ENCODE measurements at regions not wholly inside any gene's neighbourhood (a gene's known extent, or its start where the extent isn't known, plus 50 kb on each side); places are given as distances from the start of the nearest gene placed in this dataset.

DNA sequence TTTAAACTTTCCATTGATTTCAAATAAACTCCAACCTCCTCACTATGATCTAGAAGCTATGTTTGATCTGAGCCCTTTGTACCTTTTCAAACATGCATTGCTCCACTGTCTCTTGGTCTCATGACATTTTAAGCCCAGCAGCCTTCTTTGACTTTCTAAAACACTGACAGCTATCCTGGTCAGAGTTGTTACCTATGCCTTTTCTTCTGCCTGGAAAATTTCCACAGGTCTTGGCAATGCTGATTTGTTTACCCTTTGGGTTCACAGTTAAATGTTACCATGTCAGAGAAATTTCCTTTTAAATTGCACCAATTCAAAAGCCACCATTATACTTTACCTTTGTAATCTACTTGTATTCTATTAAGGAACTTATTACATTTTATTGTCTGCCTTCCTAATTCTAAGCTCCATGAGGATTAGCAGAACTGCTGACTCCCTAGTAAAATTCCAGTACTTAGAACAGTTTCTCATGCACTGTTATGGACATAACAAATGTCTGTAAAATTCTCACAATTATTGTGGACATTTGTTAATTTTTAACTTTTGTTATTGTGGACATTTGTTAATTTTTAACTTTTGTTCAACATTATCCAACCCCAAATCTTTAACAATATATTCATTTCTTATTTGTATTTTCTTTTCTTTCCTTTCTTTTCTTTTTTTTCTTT lies 1064.4 kb downstream of the NCAM2 start:
- H3K9ac ChIP-seq (ENCODE audit: low read length) = no peak overlapping the region
- DNase-seq (ENCODE audit: low read depth, low spot score) (no peak), ATAC-seq (no peak)
- no peaks in the 10 kb centered on the region for H4K20me1 ChIP-seq (ENCODE audit: insufficient read depth)
- intact Hi-C loops (cut with micrococcal nuclease) = no loop called here
- TF ChIP-seq TCF7L2 (IDR thresholded peaks at IDR 0.05; ENCODE audit: borderline replicate concordance, extremely low read depth, insufficient read depth, insufficient read length) (no peak), EGR1 (IDR thresholded peaks at IDR 0.05; ENCODE audit: low read depth) (no peak), EZH2 (IDR thresholded peaks at IDR 0.05) (no peak), CBX3 (IDR thresholded peaks at IDR 0.05; ENCODE audit: low read depth) (no peak), POLR2AphosphoS5 (IDR thresholded peaks at IDR 0.05; ENCODE audit: low read depth, low read length) (no peak), ZNF274 (IDR thresholded peaks at IDR 0.05; ENCODE audit: low read depth, low read length) (no peak), ZFX (IDR thresholded peaks at IDR 0.05) (no peak), RAD21 (IDR thresholded peaks at IDR 0.05; ENCODE audit: low read depth) (no peak), CEBPB (IDR thresholded peaks at IDR 0.05; ENCODE audit: low read depth) (no peak), JUND (IDR thresholded peaks at IDR 0.05) (no peak), POLR2A (IDR thresholded peaks at IDR 0.05; ENCODE audit: borderline replicate concordance, extremely low read depth, insufficient read depth, insufficient read length) (no peak)
- TF ChIP-seq, protein P1, sequence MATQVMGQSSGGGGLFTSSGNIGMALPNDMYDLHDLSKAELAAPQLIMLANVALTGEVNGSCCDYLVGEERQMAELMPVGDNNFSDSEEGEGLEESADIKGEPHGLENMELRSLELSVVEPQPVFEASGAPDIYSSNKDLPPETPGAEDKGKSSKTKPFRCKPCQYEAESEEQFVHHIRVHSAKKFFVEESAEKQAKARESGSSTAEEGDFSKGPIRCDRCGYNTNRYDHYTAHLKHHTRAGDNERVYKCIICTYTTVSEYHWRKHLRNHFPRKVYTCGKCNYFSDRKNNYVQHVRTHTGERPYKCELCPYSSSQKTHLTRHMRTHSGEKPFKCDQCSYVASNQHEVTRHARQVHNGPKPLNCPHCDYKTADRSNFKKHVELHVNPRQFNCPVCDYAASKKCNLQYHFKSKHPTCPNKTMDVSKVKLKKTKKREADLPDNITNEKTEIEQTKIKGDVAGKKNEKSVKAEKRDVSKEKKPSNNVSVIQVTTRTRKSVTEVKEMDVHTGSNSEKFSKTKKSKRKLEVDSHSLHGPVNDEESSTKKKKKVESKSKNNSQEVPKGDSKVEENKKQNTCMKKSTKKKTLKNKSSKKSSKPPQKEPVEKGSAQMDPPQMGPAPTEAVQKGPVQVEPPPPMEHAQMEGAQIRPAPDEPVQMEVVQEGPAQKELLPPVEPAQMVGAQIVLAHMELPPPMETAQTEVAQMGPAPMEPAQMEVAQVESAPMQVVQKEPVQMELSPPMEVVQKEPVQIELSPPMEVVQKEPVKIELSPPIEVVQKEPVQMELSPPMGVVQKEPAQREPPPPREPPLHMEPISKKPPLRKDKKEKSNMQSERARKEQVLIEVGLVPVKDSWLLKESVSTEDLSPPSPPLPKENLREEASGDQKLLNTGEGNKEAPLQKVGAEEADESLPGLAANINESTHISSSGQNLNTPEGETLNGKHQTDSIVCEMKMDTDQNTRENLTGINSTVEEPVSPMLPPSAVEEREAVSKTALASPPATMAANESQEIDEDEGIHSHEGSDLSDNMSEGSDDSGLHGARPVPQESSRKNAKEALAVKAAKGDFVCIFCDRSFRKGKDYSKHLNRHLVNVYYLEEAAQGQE (IDR thresholded peaks at IDR 0.05; ENCODE audit: low read depth) = no peak
- H3K27me3 ChIP-seq (ENCODE audit: insufficient read depth, low read length) = no peaks in the 10 kb centered on the region
- no peak overlapping the region for H3K4me2 ChIP-seq (ENCODE audit: low read length)
- H3K4me1 ChIP-seq (ENCODE audit: control insufficient read depth in 1 of 2, insufficient read depth in 2 of 2, low read length in 2 of 2) = no peaks in the 10 kb centered on the region
- no peaks in the 10 kb centered on the region for H3K36me3 ChIP-seq (ENCODE audit: control insufficient read depth in 1 of 2, insufficient read depth in 2 of 2, low read length in 2 of 2)
- no peaks in the 10 kb centered on the region for H3K79me2 ChIP-seq (ENCODE audit: insufficient read depth, low read length)
- no peak overlapping the region for H2AFZ ChIP-seq (ENCODE audit: low read depth, low read length, poor library complexity, severe bottlenecking)
- no TSS peak for BruUV-seq (replicated peaks)
- RAD21 ChIA-PET (ENCODE audit: low non-redundant PET in 1 of 2, low total read pairs in 2 of 2, uncharacterized antibody in 2 of 2, unreplicated experiment in 2 of 2) = no interaction called here
- CTCF ChIA-PET = no interaction called here
- no peak overlapping the region for H3K4me3 ChIP-seq (replicated peaks in 1 of 2; ENCODE audit: low read depth in 1 of 2, low read length in 2 of 2)
- H3K9me2 ChIP-seq (ENCODE audit: insufficient read depth) = no peaks in the 10 kb centered on the region
- POLR2A ChIA-PET = no interaction called here
- no peak overlapping the region for H3K27ac ChIP-seq (ENCODE audit: low read depth, low read length)
- peaks cover 6 to 14% of the 10 kb centered on the region in 2 experiments; a peak in 2 of 4 replicates for H3K9me3 ChIP-seq (ENCODE audit: control insufficient read depth in 1 of 2, insufficient read depth in 1 of 2, low read depth in 1 of 2, low read length in 2 of 2)

Data from HCT116 (cell line).